Progenitor cell of endocrine pancreas (in vitro differentiated cells): ENCODE measurements at regions not wholly inside any gene's neighbourhood (a gene's known extent, or its start where the extent isn't known, plus 50 kb on each side); places are given as distances from the start of the nearest gene placed in this dataset.

Source experiments
- DNase-seq: peaks from one replicate; pipeline ENCODE4 v3.0.0; 2021; ENCODE audit warnings: low spot score; ENCODE audit not compliant: unreplicated experiment
- H3K27ac Mint-ChIP-seq: 2 replicates; pipeline ENCODE4 v1.8.0; 2021; ENCODE audit warnings: mild to moderate bottlenecking, moderate library complexity, mixed read lengths
- H3K27me3 Mint-ChIP-seq: 2 replicates; pipeline ENCODE4 v1.8.0; 2021; ENCODE audit warnings: mixed read lengths
- H3K36me3 Mint-ChIP-seq: 2 replicates; pipeline ENCODE4 v1.8.0; 2022; ENCODE audit warnings: mixed read lengths; ENCODE audit not compliant: insufficient read depth
- H3K4me1 Mint-ChIP-seq: 2 replicates; pipeline ENCODE4 v1.8.0; 2021; ENCODE audit warnings: low read depth, mixed read lengths
- H3K4me3 Mint-ChIP-seq: 2 replicates; pipeline ENCODE4 v1.8.0; 2021; ENCODE audit warnings: low read depth, mild to moderate bottlenecking, moderate library complexity, mixed read lengths
- H3K9me3 Mint-ChIP-seq: 2 replicates; pipeline ENCODE4 v1.8.0; 2021; ENCODE audit warnings: low read depth, mixed read lengths
- TF ChIP-seq, protein P1 (sequence below): fragments of 200-600 bp; sonication (generic); IDR thresholded peaks from one replicate; pipeline ENCODE4 v1.5.0; 2021; ENCODE audit warnings: antibody characterized with exemption, mild to moderate bottlenecking; ENCODE audit not compliant: unreplicated experiment

DNA sequence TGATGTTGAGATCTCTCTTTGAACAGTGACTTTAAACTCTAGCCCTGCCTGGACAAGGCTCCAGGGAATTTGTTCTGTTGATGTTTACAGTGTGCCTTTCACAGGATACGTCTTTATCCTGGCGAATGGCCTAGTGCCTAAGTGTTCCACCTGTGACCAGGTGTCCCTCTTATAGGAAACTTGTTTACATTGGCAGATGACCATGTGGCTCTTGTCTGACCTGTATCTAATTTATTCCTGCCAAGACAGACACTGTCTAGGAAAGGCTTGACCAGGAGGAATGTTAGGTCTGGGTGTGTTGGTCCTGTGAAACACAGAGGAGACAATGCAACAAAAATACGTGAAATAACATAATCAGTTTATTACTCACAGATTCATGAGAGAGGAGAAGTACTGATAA is 875.6 kb downstream of the METTL15 start:
- Mint-ChIP-seq H3K4me3 (no peak overlapping the region), H3K27ac (no peak overlapping the region), H3K27me3 (no peaks in the 10 kb centered on the region), H3K36me3 (no peaks in the 10 kb centered on the region), H3K9me3 (no peaks in the 10 kb centered on the region), H3K4me1 (no peaks in the 10 kb centered on the region)
- TF ChIP-seq, protein P1, sequence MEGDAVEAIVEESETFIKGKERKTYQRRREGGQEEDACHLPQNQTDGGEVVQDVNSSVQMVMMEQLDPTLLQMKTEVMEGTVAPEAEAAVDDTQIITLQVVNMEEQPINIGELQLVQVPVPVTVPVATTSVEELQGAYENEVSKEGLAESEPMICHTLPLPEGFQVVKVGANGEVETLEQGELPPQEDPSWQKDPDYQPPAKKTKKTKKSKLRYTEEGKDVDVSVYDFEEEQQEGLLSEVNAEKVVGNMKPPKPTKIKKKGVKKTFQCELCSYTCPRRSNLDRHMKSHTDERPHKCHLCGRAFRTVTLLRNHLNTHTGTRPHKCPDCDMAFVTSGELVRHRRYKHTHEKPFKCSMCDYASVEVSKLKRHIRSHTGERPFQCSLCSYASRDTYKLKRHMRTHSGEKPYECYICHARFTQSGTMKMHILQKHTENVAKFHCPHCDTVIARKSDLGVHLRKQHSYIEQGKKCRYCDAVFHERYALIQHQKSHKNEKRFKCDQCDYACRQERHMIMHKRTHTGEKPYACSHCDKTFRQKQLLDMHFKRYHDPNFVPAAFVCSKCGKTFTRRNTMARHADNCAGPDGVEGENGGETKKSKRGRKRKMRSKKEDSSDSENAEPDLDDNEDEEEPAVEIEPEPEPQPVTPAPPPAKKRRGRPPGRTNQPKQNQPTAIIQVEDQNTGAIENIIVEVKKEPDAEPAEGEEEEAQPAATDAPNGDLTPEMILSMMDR = no peak
- DNase-seq = no peak

GRCh38 chr11:28981381-28981780 is 873.2 kb downstream of the METTL15 start:
- Mint-ChIP-seq H3K4me3 (no peak overlapping the region), H3K27ac (no peak overlapping the region), H3K9me3 (no peaks in the 10 kb centered on the region), H3K36me3 (no peaks in the 10 kb centered on the region), H3K4me1 (peaks cover 5% of the 10 kb centered on the region), H3K27me3 (no peaks in the 10 kb centered on the region)
- TF ChIP-seq, protein P1 = no peak
- DNase-seq = no peak

GRCh38 chr11:28976801-28977145 is 868.6 kb downstream of the METTL15 start:
- no peak for DNase-seq
- peaks cover 15% of the 10 kb centered on the region for H3K4me1 Mint-ChIP-seq
- peak overlapping the region; percentile 76 for H3K27ac Mint-ChIP-seq
- H3K36me3 Mint-ChIP-seq = no peaks in the 10 kb centered on the region
- no peaks in the 10 kb centered on the region for H3K9me3 Mint-ChIP-seq
- peak overlapping the region; percentile 29 for H3K4me3 Mint-ChIP-seq
- TF ChIP-seq, protein P1 = no peak
- no peaks in the 10 kb centered on the region for H3K27me3 Mint-ChIP-seq

DNA sequence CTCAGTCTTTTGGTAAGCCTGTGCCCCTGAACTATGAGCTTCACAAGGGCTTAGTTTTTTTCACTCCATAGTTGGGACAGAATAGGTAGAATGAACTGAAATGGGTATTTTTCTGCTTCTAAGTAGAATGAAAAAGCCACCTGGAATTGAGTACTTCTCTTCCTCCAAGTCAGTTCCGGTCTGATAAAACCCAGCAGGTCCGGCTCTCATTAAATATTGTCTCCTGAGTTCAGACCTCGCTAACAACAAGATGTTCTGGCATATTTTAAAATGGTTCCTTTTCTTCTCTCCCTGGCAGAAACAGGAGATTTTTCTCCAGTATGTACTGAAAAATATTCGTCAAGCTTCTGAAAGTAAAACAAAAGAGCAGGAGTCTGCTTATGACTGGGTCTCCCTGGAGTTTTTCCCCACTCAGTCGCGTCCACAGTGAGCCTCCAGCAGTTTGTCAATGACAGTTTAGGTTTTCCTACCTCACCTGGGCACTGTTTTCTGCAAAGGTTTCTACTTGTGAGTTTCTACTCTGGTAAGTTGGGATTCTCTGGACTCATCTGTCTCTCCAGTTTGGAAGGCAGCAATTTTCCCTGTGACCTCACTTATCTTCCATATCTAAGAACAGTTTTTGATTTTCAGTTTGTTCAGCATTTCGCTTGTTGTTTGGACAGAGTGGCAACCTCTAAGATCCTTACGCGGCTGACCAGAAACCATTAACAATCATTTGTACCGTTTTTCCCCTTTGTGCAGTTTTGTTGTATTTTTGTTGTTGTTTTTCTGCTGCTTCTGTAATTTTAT is 868.0 kb downstream of the METTL15 start:
- no peaks in the 10 kb centered on the region for H3K9me3 Mint-ChIP-seq
- DNase-seq = no peak
- H3K27me3 Mint-ChIP-seq = no peaks in the 10 kb centered on the region
- H3K36me3 Mint-ChIP-seq = no peaks in the 10 kb centered on the region
- peaks cover 15% of the 10 kb centered on the region for H3K4me1 Mint-ChIP-seq
- peak overlapping the region; percentile 76 for H3K27ac Mint-ChIP-seq
- peak overlapping the region; percentile 29 for H3K4me3 Mint-ChIP-seq
- TF ChIP-seq, protein P1 = no peak

DNA sequence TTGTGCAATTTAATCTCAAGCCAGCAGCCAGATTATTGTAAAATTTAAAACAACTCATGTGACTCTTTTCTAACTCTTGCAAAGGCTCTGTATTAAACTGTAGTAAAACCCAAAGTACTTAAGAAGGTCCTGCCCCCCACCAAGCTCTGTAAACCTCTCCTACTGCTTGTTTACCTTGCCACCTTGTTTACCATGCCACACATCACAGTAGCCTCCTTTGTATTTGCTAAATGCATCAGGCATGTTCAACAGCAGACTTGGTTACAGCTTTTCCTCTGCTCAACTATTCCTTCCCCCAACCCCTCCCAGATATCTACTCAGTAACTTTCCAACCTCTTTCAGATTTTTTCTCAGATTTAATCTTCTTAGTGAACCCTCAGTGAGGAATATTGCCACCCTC is 861.6 kb downstream of the METTL15 start:
- Mint-ChIP-seq H3K27ac (no peak overlapping the region), H3K4me1 (peaks cover 9% of the 10 kb centered on the region), H3K4me3 (no peak overlapping the region), H3K9me3 (no peaks in the 10 kb centered on the region), H3K27me3 (no peaks in the 10 kb centered on the region), H3K36me3 (no peaks in the 10 kb centered on the region)
- TF ChIP-seq, protein P1 = no peak
- DNase-seq = no peak
